Inflammatory macrophage treated with lipopolysaccharide for 4 hours (primary cell): ENCODE measurements at regions not wholly inside any gene's neighbourhood (a gene's known extent, or its start where the extent isn't known, plus 50 kb on each side); places are given as distances from the start of the nearest gene placed in this dataset.
"Not testable (repeated sequence)": the region's sequence is repeated elsewhere in the genome, so short reads cannot be mapped to it uniquely, and the experiment has no call there.

Source experiments
- DNase-seq: peaks from one replicate; pipeline ENCODE4 v3.0.0-alpha.2; 2020

GRCh38 chr9:27673641-27674040 is 100.4 kb upstream of the C9orf72 start:
- DNase-seq: no peak

GRCh38 chr9:27675354-27675753 is 102.1 kb upstream of the C9orf72 start:
- DNase-seq: no peak

- no peak for DNase-seq
Observed at GRCh38 chr9:27676827-27677226, 103.5 kb upstream of the C9orf72 start.

GRCh38 chr9:27679338-27679737 is 106.1 kb upstream of the C9orf72 start:
- no peak for DNase-seq

- DNase-seq: no peak
Observed at GRCh38 chr9:27683181-27683580, 109.9 kb upstream of the C9orf72 start.

GRCh38 chr9:27688954-27689353 is 115.7 kb upstream of the C9orf72 start:
- no peak for DNase-seq

- DNase-seq: not testable (repeated sequence)
Observed at GRCh38 chr9:27690816-27691215, 117.5 kb upstream of the C9orf72 start.

GRCh38 chr9:27699621-27700020 is 126.3 kb upstream of the C9orf72 start:
- DNase-seq: no peak

- DNase-seq: peak; percentile 21
Observed at GRCh38 chr9:27701016-27701415, 127.7 kb upstream of the C9orf72 start.

- DNase-seq: peak; percentile 61
Observed at GRCh38 chr9:27701587-27701986, 128.3 kb upstream of the C9orf72 start.

GRCh38 chr9:27703216-27703980 is 130.1 kb upstream of the C9orf72 start:
- DNase-seq: peak; percentile 49

GRCh38 chr9:27711241-27711640 is 138.0 kb upstream of the C9orf72 start:
- DNase-seq: no peak

GRCh38 chr9:27712806-27713205 is 139.5 kb upstream of the C9orf72 start:
- no peak for DNase-seq

GRCh38 chr9:27714388-27714787 is 141.1 kb upstream of the C9orf72 start:
- DNase-seq: no peak

- DNase-seq: peak; percentile 12
Observed at GRCh38 chr9:27715651-27716050, 142.4 kb upstream of the C9orf72 start.

GRCh38 chr9:27717991-27718390 is 144.7 kb upstream of the C9orf72 start:
- DNase-seq: no peak

GRCh38 chr9:27719711-27720110 is 146.4 kb upstream of the C9orf72 start:
- peak; percentile 27 for DNase-seq

- DNase-seq: peak; percentile 33
Observed at GRCh38 chr9:27722866-27723265, 149.6 kb upstream of the C9orf72 start.

GRCh38 chr9:27726244-27727081 is 153.2 kb upstream of the C9orf72 start:
- peak; percentile 78 for DNase-seq

- DNase-seq: no peak
Observed at GRCh38 chr9:27732494-27732893, 159.2 kb upstream of the C9orf72 start.

GRCh38 chr9:27743490-27743889 is 170.2 kb upstream of the C9orf72 start:
- DNase-seq: no peak

GRCh38 chr9:27747450-27747849 is 174.2 kb upstream of the C9orf72 start:
- DNase-seq: no peak

- DNase-seq: no peak
Observed at GRCh38 chr9:27749838-27750237, 176.6 kb upstream of the C9orf72 start.

GRCh38 chr9:27750566-27750965 is 177.3 kb upstream of the C9orf72 start:
- no peak for DNase-seq
